DND-41 (cell line): ENCODE measurements at regions not wholly inside any gene's neighbourhood (a gene's known extent, or its start where the extent isn't known, plus 50 kb on each side); places are given as distances from the start of the nearest gene placed in this dataset.

Experiments
- EZH2 ChIP-seq: IDR thresholded peaks from 3 replicates; pipeline ENCODE4 v1.6.1; 2012; ENCODE audit warnings: borderline replicate concordance, low read depth, mild to moderate bottlenecking, moderate library complexity, low read length, inconsistent platforms; ENCODE audit not compliant: severe bottlenecking
- TF ChIP-seq, protein P1 (sequence below): IDR thresholded peaks from 2 replicates; pipeline ENCODE4 v1.5.1; 2012; ENCODE audit warnings: borderline replicate concordance, low read length, moderate library complexity, mild to moderate bottlenecking; ENCODE audit not compliant: poor library complexity, severe bottlenecking; ENCODE audit errors: extremely low read depth

DNA sequence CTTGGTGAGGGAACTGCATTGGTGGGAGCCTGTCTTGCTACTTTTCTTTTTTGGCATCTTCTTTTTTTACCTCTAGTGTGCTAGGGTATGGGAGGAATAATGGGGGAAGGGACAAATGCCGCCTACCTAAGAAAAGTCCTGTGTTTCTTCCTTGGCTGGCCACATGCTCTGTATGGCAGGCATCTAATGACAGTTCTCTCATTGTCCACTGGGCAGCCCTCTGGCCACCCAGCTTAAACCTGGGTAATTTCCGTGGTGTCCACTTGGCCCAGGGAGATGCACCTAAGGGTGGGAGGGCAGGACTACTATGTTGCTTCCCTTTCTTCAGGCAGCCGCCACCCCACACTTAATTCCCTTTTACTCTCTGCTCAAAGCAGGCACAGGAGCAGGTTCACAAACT, 173.1 kb downstream of the YTHDC2 start:
- TF ChIP-seq, protein P1, sequence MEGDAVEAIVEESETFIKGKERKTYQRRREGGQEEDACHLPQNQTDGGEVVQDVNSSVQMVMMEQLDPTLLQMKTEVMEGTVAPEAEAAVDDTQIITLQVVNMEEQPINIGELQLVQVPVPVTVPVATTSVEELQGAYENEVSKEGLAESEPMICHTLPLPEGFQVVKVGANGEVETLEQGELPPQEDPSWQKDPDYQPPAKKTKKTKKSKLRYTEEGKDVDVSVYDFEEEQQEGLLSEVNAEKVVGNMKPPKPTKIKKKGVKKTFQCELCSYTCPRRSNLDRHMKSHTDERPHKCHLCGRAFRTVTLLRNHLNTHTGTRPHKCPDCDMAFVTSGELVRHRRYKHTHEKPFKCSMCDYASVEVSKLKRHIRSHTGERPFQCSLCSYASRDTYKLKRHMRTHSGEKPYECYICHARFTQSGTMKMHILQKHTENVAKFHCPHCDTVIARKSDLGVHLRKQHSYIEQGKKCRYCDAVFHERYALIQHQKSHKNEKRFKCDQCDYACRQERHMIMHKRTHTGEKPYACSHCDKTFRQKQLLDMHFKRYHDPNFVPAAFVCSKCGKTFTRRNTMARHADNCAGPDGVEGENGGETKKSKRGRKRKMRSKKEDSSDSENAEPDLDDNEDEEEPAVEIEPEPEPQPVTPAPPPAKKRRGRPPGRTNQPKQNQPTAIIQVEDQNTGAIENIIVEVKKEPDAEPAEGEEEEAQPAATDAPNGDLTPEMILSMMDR: no peak
- no peak for TF ChIP-seq EZH2
